HAP-1 (cell line): ENCODE measurements at regions not wholly inside any gene's neighbourhood (a gene's known extent, or its start where the extent isn't known, plus 50 kb on each side); places are given as distances from the start of the nearest gene placed in this dataset.

Experiments
- DNase-seq, 2 experiments: peaks; one replicate each; pipeline ENCODE4 v3.0.0-alpha.2; 2016 to 2020; ENCODE audit warnings: low spot score in 2 of 2
- H3K27me3 ChIP-seq: fragments of 250-450 bp; sonication (Bioruptor Pico); 2 replicates; pipeline ENCODE4 v1.5.1; 2020; ENCODE audit warnings: low read depth, mild to moderate bottlenecking, moderate library complexity
- H3K36me3 ChIP-seq: fragments of 250-450 bp; sonication (Bioruptor Pico); replicated peaks from 2 replicates; pipeline ENCODE4 v1.5.1; 2020; ENCODE audit warnings: mild to moderate bottlenecking
- H3K4me1 ChIP-seq: fragments of 250-450 bp; sonication (Bioruptor Pico); 2 replicates; pipeline ENCODE4 v1.5.1; 2020; ENCODE audit warnings: mild to moderate bottlenecking
- H3K4me3 ChIP-seq: fragments of 250-450 bp; sonication (Bioruptor Pico); 2 replicates; pipeline ENCODE4 v1.5.1; 2020; ENCODE audit warnings: mild to moderate bottlenecking, moderate library complexity
- H3K9me3 ChIP-seq: fragments of 250-450 bp; sonication (Bioruptor Pico); 2 replicates; pipeline ENCODE4 v1.5.1; 2020; ENCODE audit warnings: mild to moderate bottlenecking, moderate library complexity
- in situ Hi-C: fragments of 300-500 bp; cut with MboI; formaldehyde crosslinking; loops from 3 replicates; pipeline ENCODE4 v1.14.3; 2020; ENCODE audit warnings: low sequenced_read_pairs, inconsistent platforms, mixed read lengths

DNA sequence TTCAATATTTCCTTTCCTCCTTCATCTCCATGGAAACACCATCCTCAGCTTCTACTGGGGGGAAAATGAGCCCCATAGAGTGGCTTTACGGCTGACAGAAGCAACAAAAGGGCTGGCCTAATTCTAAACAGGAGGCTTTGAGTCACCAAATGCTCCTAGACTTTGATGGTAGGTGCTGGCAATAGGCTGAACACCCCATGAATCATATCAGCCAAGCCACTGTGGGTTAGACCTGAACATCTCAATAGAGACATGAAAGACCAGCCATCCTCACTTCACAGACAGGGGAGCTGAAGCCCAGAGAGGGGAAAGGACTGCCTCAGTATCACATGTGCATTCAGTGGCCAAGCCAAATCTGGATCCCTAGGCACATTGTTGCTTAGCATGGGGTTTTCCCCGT lies 107.6 kb downstream of the AMER1 start:
- Histone ChIP-seq H3K36me3 (no peaks in the 10 kb centered on the region), H3K9me3 (no peaks in the 10 kb centered on the region), H3K27me3 (no peaks in the 10 kb centered on the region), H3K4me1 (no peaks in the 10 kb centered on the region), H3K4me3 (no peak overlapping the region)
- DNase-seq: no peak
- in situ Hi-C loops: no loop called here

DNA sequence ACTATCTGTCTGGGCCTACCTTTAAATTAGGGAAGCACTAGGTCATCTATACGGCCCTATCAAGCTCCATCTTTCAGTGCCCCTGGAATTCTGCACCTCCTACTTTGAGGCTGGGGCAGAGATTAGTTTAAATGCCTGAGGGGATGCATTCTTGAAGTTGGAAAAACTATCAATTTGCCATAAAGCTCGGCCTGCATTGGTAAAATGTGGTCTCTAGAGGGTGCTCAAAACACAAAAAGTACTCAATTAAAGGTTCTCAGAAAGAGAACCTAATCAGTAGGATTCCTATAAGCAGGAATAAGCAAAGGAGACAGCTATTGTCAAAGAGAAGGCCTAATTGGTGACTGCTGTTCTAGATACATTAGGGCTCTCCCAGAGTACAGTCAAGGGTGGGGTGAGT lies 111.7 kb downstream of the AMER1 start:
- in situ Hi-C loops: no loop called here
- H3K9me3 ChIP-seq: no peaks in the 10 kb centered on the region
- no peaks in the 10 kb centered on the region for H3K27me3 ChIP-seq
- H3K4me3 ChIP-seq: no peak overlapping the region
- DNase-seq: peak; percentile 38 to 40
- H3K36me3 ChIP-seq: no peaks in the 10 kb centered on the region
- no peaks in the 10 kb centered on the region for H3K4me1 ChIP-seq
